Activated naive CD8-positive, alpha-beta T cell treated with anti-CD3 and anti-CD28 coated beads, Interleukin-2, amount 10 ng/mL, durations not matched to agents 7 days and 5 days (primary cell): ENCODE measurements at regions not wholly inside any gene's neighbourhood (a gene's known extent, or its start where the extent isn't known, plus 50 kb on each side); places are given as distances from the start of the nearest gene placed in this dataset.
"Not testable (repeated sequence)": the region's sequence is repeated elsewhere in the genome, so short reads cannot be mapped to it uniquely, and the experiment has no call there.

Experiments used
- ATAC-seq: fragments of 150-1000 bp; cut with Tn5 transposase; one replicate; pipeline ENCODE4 v1.10.0; 2021; ENCODE audit warnings: low read depth, moderate library complexity
- POLR2A ChIA-PET: fragments of 350-600 bp; sonication (Branson Sonifier 250); formaldehyde crosslinking; loops from one replicate; lab custom pipeline; 2021; ENCODE audit warnings: antibody characterized with exemption; lab: Charles Lee
- DNase-seq: peaks from one replicate; pipeline ENCODE4 v3.0.0; 2021
- H3K27ac Mint-ChIP-seq: one replicate; pipeline ENCODE4 v1.8.0; 2022; ENCODE audit warnings: mild to moderate bottlenecking, mixed read lengths
- H3K27me3 Mint-ChIP-seq: one replicate; pipeline ENCODE4 v1.8.0; 2022; ENCODE audit warnings: mild to moderate bottlenecking, moderate library complexity, mixed read lengths
- H3K36me3 Mint-ChIP-seq: one replicate; pipeline ENCODE4 v1.8.0; 2021; ENCODE audit warnings: mild to moderate bottlenecking, mixed read lengths
- H3K4me1 Mint-ChIP-seq: one replicate; pipeline ENCODE4 v1.8.0; 2021; ENCODE audit warnings: mixed read lengths
- H3K4me3 Mint-ChIP-seq: one replicate; pipeline ENCODE4 v1.8.0; 2022; ENCODE audit warnings: mild to moderate bottlenecking, moderate library complexity, mixed read lengths
- H3K9me3 Mint-ChIP-seq: one replicate; pipeline ENCODE4 v1.8.0; 2021; ENCODE audit warnings: mixed read lengths

- POLR2A ChIA-PET, result no interaction called here
- Mint-ChIP-seq H3K36me3 (no peaks in the 10 kb centered on the region), H3K4me3 (no peak overlapping the region), H3K4me1 (no peaks in the 10 kb centered on the region), H3K9me3 (no peaks in the 10 kb centered on the region), H3K27ac (no peak overlapping the region), H3K27me3 (no peaks in the 10 kb centered on the region)
- DNase-seq (no peak), ATAC-seq (no peak)
Measured at GRCh38 chr13:64716936-64717335, 2513.2 kb downstream of the PCDH9 start.

- ATAC-seq (no peak), DNase-seq (no peak)
- no peaks in the 10 kb centered on the region for H3K36me3 Mint-ChIP-seq
- no peaks in the 10 kb centered on the region for H3K27me3 Mint-ChIP-seq
- H3K4me1 Mint-ChIP-seq, result no peaks in the 10 kb centered on the region
- no peak overlapping the region for H3K27ac Mint-ChIP-seq
- H3K9me3 Mint-ChIP-seq, result peaks cover 8% of the 10 kb centered on the region
- H3K4me3 Mint-ChIP-seq, result no peak overlapping the region
- POLR2A ChIA-PET, result no interaction called here
Measured at GRCh38 chr13:64709079-64709478, 2521.1 kb downstream of the PCDH9 start.

GRCh38 chr13:64704121-64704649 lies 2526.0 kb downstream of the PCDH9 start:
- POLR2A ChIA-PET, result no interaction called here
- Mint-ChIP-seq H3K27ac (no peak overlapping the region), H3K4me3 (no peak overlapping the region), H3K27me3 (no peaks in the 10 kb centered on the region), H3K36me3 (no peaks in the 10 kb centered on the region), H3K9me3 (peaks cover 7% of the 10 kb centered on the region), H3K4me1 (no peaks in the 10 kb centered on the region)
- no peak for ATAC-seq
- DNase-seq, result no peak

GRCh38 chr13:64697226-64697625 lies 2532.9 kb downstream of the PCDH9 start:
- no peak overlapping the region for H3K4me3 Mint-ChIP-seq
- no peaks in the 10 kb centered on the region for H3K36me3 Mint-ChIP-seq
- POLR2A ChIA-PET, result no interaction called here
- ATAC-seq (no peak), DNase-seq (no peak)
- H3K27ac Mint-ChIP-seq, result no peak overlapping the region
- H3K4me1 Mint-ChIP-seq, result no peaks in the 10 kb centered on the region
- H3K9me3 Mint-ChIP-seq, result peaks cover 2% of the 10 kb centered on the region
- no peaks in the 10 kb centered on the region for H3K27me3 Mint-ChIP-seq

GRCh38 chr13:64688893-64689677 lies 2541.1 kb downstream of the PCDH9 start:
- no peak overlapping the region for H3K27ac Mint-ChIP-seq
- H3K27me3 Mint-ChIP-seq, result no peaks in the 10 kb centered on the region
- no peaks in the 10 kb centered on the region for H3K4me1 Mint-ChIP-seq
- ATAC-seq (no peak), DNase-seq (no peak)
- peaks cover 5% of the 10 kb centered on the region for H3K9me3 Mint-ChIP-seq
- H3K4me3 Mint-ChIP-seq, result no peak overlapping the region
- no peaks in the 10 kb centered on the region for H3K36me3 Mint-ChIP-seq
- POLR2A ChIA-PET, result no interaction called here

GRCh38 chr13:64686536-64686935 lies 2543.6 kb downstream of the PCDH9 start:
- DNase-seq, POLR2A ChIA-PET, H3K4me1 Mint-ChIP-seq, H3K27me3 Mint-ChIP-seq, H3K27ac Mint-ChIP-seq, ATAC-seq, H3K36me3 Mint-ChIP-seq, H3K4me3 Mint-ChIP-seq, H3K9me3 Mint-ChIP-seq: not testable (repeated sequence)

GRCh38 chr13:64684685-64685431 lies 2545.3 kb downstream of the PCDH9 start:
- Mint-ChIP-seq H3K9me3 (peaks cover 2% of the 10 kb centered on the region), H3K4me3 (no peak overlapping the region), H3K27ac (no peak overlapping the region), H3K27me3 (no peaks in the 10 kb centered on the region), H3K4me1 (no peaks in the 10 kb centered on the region), H3K36me3 (no peaks in the 10 kb centered on the region)
- POLR2A ChIA-PET, result no interaction called here
- ATAC-seq, result no peak
- DNase-seq, result no peak

- H3K36me3 Mint-ChIP-seq, result no peaks in the 10 kb centered on the region
- DNase-seq, result no peak
- no peak for ATAC-seq
- H3K27me3 Mint-ChIP-seq, result no peaks in the 10 kb centered on the region
- H3K27ac Mint-ChIP-seq, result no peak overlapping the region
- peaks cover 2% of the 10 kb centered on the region for H3K9me3 Mint-ChIP-seq
- POLR2A ChIA-PET, result no interaction called here
- no peak overlapping the region for H3K4me3 Mint-ChIP-seq
- H3K4me1 Mint-ChIP-seq, result no peaks in the 10 kb centered on the region
Measured at GRCh38 chr13:64684108-64684507, 2546.0 kb downstream of the PCDH9 start.

- Mint-ChIP-seq H3K36me3 (no peaks in the 10 kb centered on the region), H3K27ac (no peak overlapping the region), H3K9me3 (peaks cover 2% of the 10 kb centered on the region), H3K4me3 (no peak overlapping the region), H3K27me3 (no peaks in the 10 kb centered on the region), H3K4me1 (no peaks in the 10 kb centered on the region)
- ATAC-seq, result no peak
- no peak for DNase-seq
- POLR2A ChIA-PET, result no interaction called here
Measured at GRCh38 chr13:64680739-64681138, 2549.4 kb downstream of the PCDH9 start.

- POLR2A ChIA-PET, result no interaction called here
- Mint-ChIP-seq H3K27me3 (no peaks in the 10 kb centered on the region), H3K4me3 (no peak overlapping the region), H3K4me1 (no peaks in the 10 kb centered on the region), H3K36me3 (no peaks in the 10 kb centered on the region), H3K9me3 (peaks cover 1% of the 10 kb centered on the region), H3K27ac (no peak overlapping the region)
- no peak for ATAC-seq
- DNase-seq, result no peak
Measured at GRCh38 chr13:64675255-64675892, 2554.8 kb downstream of the PCDH9 start.

GRCh38 chr13:64674126-64674525 lies 2556.0 kb downstream of the PCDH9 start:
- DNase-seq (no peak), ATAC-seq (no peak)
- POLR2A ChIA-PET, result no interaction called here
- Mint-ChIP-seq H3K27ac (no peak overlapping the region), H3K27me3 (no peaks in the 10 kb centered on the region), H3K4me1 (no peaks in the 10 kb centered on the region), H3K9me3 (peaks cover 1% of the 10 kb centered on the region), H3K4me3 (no peak overlapping the region), H3K36me3 (no peaks in the 10 kb centered on the region)

- Mint-ChIP-seq H3K4me3 (no peak overlapping the region), H3K27ac (no peak overlapping the region), H3K4me1 (no peaks in the 10 kb centered on the region), H3K9me3 (peaks cover 1% of the 10 kb centered on the region), H3K36me3 (no peaks in the 10 kb centered on the region), H3K27me3 (no peaks in the 10 kb centered on the region)
- POLR2A ChIA-PET, result no interaction called here
- no peak for DNase-seq
- ATAC-seq, result no peak
Measured at GRCh38 chr13:64672751-64673150, 2557.4 kb downstream of the PCDH9 start.

GRCh38 chr13:64662887-64663593 lies 2567.1 kb downstream of the PCDH9 start:
- DNase-seq (no peak), ATAC-seq (no peak)
- no peaks in the 10 kb centered on the region for H3K9me3 Mint-ChIP-seq
- no peak overlapping the region for H3K27ac Mint-ChIP-seq
- POLR2A ChIA-PET, result no interaction called here
- no peaks in the 10 kb centered on the region for H3K4me1 Mint-ChIP-seq
- H3K27me3 Mint-ChIP-seq, result no peaks in the 10 kb centered on the region
- H3K4me3 Mint-ChIP-seq, result no peak overlapping the region
- no peaks in the 10 kb centered on the region for H3K36me3 Mint-ChIP-seq
